ENCODE measurements at regions not wholly inside any gene's neighbourhood (a gene's known extent, or its start where the extent isn't known, plus 50 kb on each side); places are given as distances from the start of the nearest gene placed in this dataset.

GRCh38 chr3:18643281-18643680 lies 218.1 kb upstream of the SATB1 start:
- TF ChIP-seq CTCF (IDR thresholded peaks at IDR 0.05; ENCODE audit: low read length) (no peak), EZH2 (IDR thresholded peaks at IDR 0.05; ENCODE audit: borderline replicate concordance, low read length) (no peak)
